ENCODE measurements at regions not wholly inside any gene's neighbourhood (a gene's known extent, or its start where the extent isn't known, plus 50 kb on each side); places are given as distances from the start of the nearest gene placed in this dataset.

GRCh38 chr6:141229296-141229695, 903.4 kb upstream of the GJE1 start:
- no peak for TF ChIP-seq CTCF (IDR thresholded peaks at IDR 0.05)

GRCh38 chr6:141218583-141218982, 914.1 kb upstream of the GJE1 start:
- DNase-seq: no peak
- Histone ChIP-seq H3K27me3 (ENCODE audit: low read depth) (no peaks in the 10 kb centered on the region), H3K4me1 (no peaks in the 10 kb centered on the region), H3K27ac (no peak overlapping the region), H3K9me3 (no peaks in the 10 kb centered on the region), H3K36me3 (no peaks in the 10 kb centered on the region), H3K4me3 (no peak overlapping the region)
- TF ChIP-seq CTCF (IDR thresholded peaks at IDR 0.05): no peak
- no peak for ATAC-seq
- intact Hi-C loops (cut with DNase I): no loop called here

More at GRCh38 chr6:141229296-141229695, 903.4 kb upstream of the GJE1 start:
- no peak overlapping the region for H3K4me3 ChIP-seq
- no peaks in the 10 kb centered on the region for H3K9me3 ChIP-seq
- no peak overlapping the region for H3K27ac ChIP-seq
- DNase-seq (no peak), ATAC-seq (no peak)
- H3K27me3 ChIP-seq (ENCODE audit: low read depth): no peaks in the 10 kb centered on the region
- H3K36me3 ChIP-seq: no peaks in the 10 kb centered on the region
- H3K4me1 ChIP-seq: no peaks in the 10 kb centered on the region
- intact Hi-C loops (cut with DNase I): no loop called here

- Histone ChIP-seq H3K4me1 (no peaks in the 10 kb centered on the region), H3K4me3 (no peak overlapping the region), H3K27ac (no peak overlapping the region), H3K27me3 (ENCODE audit: low read depth) (no peaks in the 10 kb centered on the region), H3K36me3 (no peaks in the 10 kb centered on the region), H3K9me3 (no peaks in the 10 kb centered on the region)
- DNase-seq: no peak
- intact Hi-C loops (cut with DNase I): no loop called here
- ATAC-seq: no peak
- TF ChIP-seq CTCF (IDR thresholded peaks at IDR 0.05): no peak
Measured at GRCh38 chr6:141216726-141217125, 916.0 kb upstream of the GJE1 start.

GRCh38 chr6:141212296-141212695, 920.4 kb upstream of the GJE1 start:
- Histone ChIP-seq H3K36me3 (no peaks in the 10 kb centered on the region), H3K27ac (no peak overlapping the region), H3K27me3 (ENCODE audit: low read depth) (no peaks in the 10 kb centered on the region), H3K4me3 (no peak overlapping the region), H3K9me3 (no peaks in the 10 kb centered on the region), H3K4me1 (no peaks in the 10 kb centered on the region)
- intact Hi-C loops (cut with DNase I): no loop called here
- DNase-seq (no peak), ATAC-seq (peak; percentile 66 to 72)
- TF ChIP-seq CTCF (IDR thresholded peaks at IDR 0.05): no peak

GRCh38 chr6:141211845-141212244, 920.9 kb upstream of the GJE1 start:
- DNase-seq: no peak
- Histone ChIP-seq H3K4me1 (no peaks in the 10 kb centered on the region), H3K4me3 (no peak overlapping the region), H3K27ac (no peak overlapping the region), H3K9me3 (no peaks in the 10 kb centered on the region), H3K36me3 (no peaks in the 10 kb centered on the region), H3K27me3 (ENCODE audit: low read depth) (no peaks in the 10 kb centered on the region)
- ATAC-seq: peak in 1 of 2 donors; percentile 13
- intact Hi-C loops (cut with DNase I): no loop called here
- no peak for TF ChIP-seq CTCF (IDR thresholded peaks at IDR 0.05)

- no peak for TF ChIP-seq CTCF (IDR thresholded peaks at IDR 0.05)
- no peak overlapping the region for H3K27ac ChIP-seq
- no peaks in the 10 kb centered on the region for H3K27me3 ChIP-seq (ENCODE audit: low read depth)
- H3K4me1 ChIP-seq: no peaks in the 10 kb centered on the region
- no peak for ATAC-seq
- no peaks in the 10 kb centered on the region for H3K9me3 ChIP-seq
- DNase-seq: no peak
- intact Hi-C loops (cut with DNase I): no loop called here
- no peaks in the 10 kb centered on the region for H3K36me3 ChIP-seq
- no peak overlapping the region for H3K4me3 ChIP-seq
Measured at GRCh38 chr6:141210901-141211300, 921.8 kb upstream of the GJE1 start.

Data from lower lobe of right lung (tissue), 2 donors.